GM04503 (cell line): ENCODE measurements at regions not wholly inside any gene's neighbourhood (a gene's known extent, or its start where the extent isn't known, plus 50 kb on each side); places are given as distances from the start of the nearest gene placed in this dataset.
A peak's percentile ranks its signal among the peaks of the same experiment; 100 is the strongest.
"Not testable (repeated sequence)": the region's sequence is repeated elsewhere in the genome, so short reads cannot be mapped to it uniquely, and the experiment has no call there.

Experiments used
- DNase-seq: peaks from one replicate; pipeline ENCODE4 v3.0.0-alpha.2; 2012; ENCODE audit warnings: low read depth

DNA sequence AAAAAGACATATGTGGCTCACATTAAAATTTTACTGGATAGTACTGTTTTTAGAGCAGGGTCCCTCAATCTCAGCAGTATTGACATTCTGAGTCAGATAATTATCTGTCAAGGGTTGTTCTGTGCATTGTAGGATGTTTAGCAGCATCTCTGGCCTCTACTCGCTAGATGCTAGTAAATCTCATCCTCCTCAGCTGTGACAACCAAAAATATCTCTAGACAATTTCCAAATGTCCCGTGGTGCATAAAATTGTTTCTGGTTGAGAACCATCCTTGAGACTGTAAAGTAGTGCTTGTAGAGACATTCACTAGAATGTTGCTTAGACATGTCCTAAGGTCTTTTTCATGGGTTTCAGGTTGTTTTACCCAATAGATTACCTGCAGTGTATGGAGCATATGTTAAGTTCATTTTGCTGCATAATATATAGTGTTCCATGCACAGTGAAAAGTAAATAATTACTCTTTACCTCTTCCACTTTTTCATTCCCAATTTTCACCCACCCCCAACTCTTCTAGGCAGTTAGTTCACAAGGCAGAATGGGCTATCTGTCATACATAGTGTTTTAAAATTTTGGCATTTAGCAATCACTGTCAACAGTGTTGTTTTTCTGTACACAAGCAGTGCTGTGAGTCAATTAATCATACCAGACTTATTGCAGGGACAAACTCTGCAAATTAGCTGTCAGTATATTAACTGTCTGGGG, 200.2 kb upstream of the SLC38A2 start:
- no peak for DNase-seq

DNA sequence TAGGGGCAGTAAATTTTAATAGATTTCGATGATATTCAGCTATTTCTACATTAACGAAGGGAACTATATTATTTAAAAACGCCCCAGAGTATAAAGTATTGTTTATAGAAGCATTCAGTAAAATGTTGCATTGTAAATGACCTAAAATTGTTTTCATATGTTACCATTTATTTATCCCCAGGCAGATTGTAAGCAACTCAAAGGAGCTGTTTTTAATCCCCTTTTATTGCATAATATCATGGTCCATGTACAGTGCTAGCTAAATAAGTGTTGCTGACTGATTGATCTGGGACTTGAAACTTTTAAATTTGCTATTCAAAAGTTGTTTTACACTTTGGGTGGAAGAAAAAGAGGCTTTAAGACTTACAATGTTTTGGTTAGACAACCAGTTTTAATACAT, 199.0 kb upstream of the SLC38A2 start:
- no peak for DNase-seq

DNA sequence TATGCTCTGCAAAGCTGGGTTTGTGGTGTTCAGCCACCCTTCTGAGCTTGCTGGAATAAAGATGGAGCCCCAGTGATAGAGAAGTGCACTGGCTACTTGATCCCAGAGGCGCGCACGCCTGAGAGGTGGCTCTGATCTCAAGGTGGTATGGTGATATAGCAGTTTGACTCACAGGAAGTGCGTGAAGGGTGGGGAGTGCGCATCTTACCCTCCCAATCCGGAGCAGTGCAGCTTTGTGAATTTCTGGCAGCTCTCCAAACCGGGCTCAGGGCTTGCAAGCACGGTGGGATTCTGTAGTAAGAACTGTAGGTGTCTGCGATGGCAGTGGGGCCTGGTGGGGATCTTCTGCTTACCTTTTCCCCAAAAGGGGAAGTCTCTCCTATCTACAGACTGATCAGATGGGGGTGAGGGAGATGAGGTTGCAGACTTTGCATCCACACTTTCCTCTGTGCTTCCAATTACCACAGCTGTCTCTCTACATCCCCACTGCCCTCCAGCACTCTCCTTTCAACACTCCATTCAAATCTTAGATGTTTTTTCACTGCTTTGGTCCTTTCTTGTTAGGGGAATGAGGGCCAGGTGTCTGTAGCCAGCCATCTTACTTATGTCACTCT, 197.4 kb upstream of the SLC38A2 start:
- no peak for DNase-seq

DNA sequence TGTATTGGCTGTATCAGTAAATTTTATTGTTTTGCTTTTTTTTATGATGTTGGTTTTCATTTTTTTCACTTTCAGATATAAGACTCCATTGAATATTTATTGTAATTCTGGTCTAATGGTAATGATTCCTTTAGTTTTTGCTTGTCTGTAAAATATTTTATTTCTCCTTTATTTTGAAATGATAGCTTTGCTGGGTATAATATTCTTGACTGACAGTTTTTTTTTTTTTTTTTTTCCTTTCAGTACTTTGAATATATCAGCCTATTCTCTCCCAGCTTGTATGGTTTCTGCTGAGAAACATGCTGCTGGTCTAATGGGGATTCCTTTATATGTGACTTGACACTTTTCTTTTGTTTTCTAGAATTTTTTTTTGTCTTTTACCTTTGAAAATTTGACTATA, 195.1 kb upstream of the SLC38A2 start:
- DNase-seq = no peak

DNA sequence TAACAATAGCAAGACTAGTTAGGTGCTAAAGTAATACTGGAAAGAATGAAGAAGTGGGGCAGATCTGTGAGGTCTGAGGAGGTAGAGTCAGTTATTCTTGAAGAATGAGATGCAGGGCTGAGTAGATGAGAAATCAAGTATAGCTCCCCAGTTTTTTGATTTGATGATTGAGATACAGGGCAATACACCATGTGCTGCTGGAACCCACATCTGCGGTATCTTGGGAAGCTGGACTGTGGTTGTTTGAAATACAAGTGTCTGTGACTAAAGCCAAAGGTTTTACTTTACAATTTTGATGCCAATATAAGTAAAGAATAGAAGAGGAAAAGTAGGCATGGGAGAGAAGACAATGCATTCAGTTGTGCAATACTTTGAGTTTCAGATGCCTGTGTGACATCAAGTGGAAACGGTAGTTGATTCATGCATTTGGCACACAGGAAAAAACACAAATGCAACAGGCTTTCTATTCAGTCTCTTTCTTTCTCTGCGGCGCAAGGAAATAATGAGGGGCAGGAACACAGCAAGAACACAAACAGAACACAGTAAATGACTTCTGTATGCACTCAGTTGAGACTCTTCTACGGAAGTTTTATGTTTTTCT, 190.2 kb upstream of the SLC38A2 start:
- DNase-seq = no peak

DNA sequence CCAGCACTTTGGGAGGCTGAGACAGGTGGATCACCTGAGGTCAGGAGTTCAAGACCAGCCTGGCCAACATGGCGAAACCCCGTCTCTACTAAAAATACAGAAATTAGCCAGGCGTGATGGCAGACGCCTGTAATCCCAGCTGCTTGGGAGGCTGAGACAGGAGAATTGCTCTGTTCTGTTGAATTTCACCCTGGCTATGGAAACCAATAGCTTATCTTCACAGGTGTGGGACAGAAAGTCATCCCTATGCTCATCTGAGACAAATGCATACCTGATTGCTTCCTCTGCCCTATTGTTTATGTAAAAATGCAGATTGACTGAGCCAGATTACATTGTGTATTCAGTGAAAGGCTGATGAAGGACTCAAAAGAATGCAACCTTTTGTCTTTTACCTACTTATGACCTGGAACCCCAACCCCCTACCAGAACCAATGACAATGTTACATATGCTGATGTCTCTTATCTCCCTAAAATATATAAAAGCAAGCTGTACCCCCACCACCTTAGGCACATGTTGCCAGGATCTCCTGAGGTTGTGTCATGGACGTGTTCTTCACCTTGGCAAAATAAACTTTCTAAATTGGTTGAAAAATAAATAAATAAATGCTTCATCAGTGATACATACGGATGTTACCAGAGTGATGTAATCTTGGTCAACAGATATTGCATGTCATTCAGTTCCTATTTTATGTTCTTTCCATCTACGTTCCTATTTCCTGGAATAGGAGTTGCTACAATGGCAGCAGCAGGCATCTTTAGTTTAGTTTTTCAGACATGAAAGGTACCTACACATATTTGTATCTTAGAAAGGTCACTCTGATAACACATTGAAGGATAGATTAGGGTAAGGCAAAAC, 189.4 kb upstream of the SLC38A2 start:
- DNase-seq = not testable (repeated sequence)

DNA sequence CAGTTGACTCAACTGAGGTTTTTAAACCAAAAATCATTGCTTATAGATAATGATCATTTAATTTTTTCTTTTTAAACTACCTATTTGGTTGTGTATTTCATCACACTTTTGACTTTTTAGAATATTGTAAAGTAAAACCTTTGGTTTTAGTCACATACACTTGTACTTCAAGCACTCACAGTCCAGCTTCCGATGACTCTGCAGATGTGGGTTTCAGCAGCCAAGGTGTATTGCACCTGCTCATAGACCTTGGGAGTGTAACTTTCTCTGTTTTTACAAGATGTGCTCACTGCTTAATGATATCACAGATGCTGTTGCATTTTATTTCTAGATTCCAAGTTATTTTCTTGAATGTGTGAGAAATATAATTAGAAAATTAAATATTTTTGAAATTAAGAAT, 188.3 kb upstream of the SLC38A2 start:
- no peak for DNase-seq

DNA sequence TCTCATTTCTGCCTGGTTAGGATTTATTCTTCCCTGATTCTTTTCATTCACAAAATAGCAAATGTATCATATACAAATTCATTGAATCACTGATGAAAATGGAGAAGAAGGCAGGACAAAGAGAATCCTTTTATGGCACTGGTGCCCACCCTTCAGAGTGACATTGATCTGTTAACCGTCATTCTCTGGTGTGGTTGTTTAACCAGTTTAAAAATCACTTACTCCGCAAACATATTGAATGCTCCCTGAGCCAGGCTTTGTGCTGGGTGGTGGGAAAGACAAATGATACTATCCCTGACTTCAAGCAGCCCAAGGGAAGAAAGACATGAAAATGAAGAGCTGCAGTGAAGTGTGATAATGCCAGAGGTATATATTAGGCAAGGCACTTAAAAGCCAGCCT, 187.5 kb upstream of the SLC38A2 start:
- DNase-seq = no peak

DNA sequence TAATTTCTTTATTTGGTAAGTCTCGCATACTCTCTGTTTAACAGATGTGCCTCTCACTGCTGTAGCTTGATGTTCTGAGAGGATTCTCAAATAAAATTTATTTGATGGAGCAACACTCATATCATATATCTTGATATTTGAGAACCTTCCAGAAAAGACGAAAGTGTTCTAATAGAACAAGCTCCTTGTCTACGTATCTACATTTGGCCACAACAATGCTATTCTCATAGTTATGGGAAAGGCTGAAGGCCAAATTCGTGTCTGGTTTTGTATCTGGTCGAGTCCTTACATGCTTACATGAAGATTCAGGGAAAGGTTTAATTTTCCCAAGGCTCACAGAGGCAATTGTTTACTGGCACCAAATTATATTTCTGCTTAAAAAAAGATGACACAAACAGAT, 186.7 kb upstream of the SLC38A2 start:
- no peak for DNase-seq

DNA sequence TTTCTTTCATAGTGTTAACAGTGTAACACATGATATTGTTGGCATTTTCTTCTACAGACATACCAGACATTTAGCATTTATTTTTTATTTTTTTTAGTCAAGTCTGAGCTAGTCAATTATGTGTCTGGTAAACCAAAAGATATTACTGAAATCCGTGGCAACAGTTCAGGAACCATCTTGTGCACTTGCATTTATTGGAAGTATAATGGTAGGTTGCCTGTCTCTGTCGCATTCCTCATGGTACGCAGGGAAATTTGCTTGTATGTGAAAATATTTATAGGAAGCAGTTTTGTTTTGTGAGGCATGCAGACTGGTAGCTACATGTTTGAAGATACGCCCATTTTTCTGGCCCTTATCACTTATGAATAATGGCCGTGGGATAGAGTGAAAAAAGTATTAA, 186.1 kb upstream of the SLC38A2 start:
- DNase-seq = no peak

DNA sequence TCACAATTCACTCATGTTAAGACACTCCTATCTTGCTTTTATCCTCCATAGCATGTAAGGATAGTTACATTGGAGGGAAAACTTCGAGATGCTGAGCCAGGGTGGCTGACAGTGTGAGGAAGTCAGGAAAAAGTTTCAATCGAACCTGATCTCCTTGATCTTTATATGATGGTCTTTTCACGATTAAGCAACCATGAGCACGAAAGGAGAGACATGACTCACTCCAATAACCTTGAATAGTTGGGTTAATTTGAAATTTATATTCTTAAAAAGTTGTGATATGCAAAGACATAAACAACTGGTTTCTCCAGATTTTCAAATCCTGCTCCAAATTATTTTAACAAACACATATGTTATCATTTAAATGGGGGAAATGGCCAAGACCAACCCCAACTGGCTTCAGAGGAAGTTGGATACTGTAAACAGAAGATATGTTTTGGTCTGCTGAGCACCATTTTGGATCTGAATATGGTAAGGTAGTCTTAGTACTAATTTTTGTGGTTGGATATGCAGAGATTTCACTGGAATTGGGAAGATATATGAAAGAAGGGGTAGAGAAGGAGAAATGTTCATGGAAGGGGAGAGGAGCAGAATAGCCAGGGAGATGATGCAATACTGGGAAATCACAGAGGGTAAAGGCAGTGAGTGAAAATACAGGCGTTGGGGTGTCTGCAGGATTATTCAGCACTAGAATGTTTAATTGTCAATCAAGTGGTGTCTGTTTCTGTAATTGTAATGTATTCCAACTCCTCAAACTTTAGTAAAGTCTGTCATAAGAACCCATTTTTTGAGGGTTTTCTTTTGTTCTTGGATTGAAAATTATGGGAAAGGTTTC, 185.2 kb upstream of the SLC38A2 start:
- DNase-seq = no peak

DNA sequence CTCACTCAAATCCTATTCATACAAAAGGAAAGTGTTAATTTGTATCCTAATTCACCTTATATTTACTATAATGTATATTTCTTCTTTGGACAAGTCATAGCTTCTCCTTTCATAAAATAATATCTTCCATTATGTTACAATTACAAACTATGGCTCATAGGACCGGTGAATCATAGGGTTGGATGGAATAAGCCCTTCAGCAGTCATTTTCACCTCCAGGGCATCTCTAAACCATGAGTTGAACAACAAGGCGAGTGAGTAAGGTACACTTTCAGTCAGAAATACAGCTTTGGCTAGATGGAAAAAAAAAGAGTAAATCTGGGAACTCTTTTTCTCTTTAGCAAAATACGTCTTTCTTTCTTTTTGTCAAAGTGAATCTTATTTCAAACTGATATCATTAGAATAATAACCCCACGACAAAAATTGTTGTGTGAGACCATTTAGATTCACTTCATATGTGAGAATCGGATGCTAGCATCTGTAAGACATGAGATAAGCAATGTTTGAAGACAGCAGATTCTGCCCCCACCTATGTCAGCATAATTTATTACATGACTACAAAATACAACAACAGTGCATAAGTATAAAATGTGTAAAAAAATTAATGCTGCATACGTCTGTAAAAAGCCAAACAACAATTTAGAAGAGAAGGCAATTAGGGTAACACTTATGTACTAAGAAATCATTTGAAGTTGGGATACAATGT, 184.4 kb upstream of the SLC38A2 start:
- DNase-seq = no peak

DNA sequence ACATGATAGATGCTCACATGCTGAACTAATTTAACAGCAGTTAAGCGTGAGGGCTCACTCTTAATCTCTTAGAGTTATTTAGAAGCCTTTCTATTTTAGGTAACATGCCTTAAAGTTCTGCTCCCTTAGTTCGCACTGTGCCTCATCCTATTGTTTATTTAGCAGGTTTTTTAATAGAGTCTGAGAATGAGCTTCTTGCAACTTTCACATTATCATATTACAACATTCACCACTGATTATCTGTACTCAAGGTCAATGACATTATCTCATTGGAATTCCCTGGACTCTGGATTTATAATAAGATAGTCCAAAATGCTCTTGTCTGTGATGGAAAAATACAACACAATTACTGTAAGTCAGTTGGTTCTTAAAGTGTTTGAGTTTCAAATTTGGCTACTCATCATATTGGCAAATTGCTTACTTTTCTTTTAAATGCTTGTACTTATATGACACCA, 183.6 kb upstream of the SLC38A2 start:
- peak; percentile 98 for DNase-seq

DNA sequence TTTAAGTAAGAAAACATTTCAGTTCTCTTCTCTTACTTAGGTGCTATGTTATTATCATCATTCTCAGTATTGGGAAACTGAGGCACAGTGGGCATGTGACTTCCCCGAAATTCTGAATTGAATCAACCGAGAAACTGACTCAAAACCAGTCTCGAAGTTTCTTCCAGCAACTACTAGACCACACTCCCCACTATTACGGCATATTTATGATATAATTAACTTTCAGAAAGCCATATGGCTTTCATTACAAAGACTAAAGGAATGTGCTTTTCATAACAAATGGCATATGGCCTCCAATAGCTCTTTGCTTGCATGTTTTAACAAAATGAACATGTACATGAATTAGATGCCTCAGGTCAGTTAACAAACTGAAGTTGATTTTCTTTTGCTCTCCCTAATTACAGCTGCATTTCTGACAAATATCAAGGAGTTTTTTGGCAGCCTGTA, 182.9 kb upstream of the SLC38A2 start:
- DNase-seq = peak; percentile 82

DNA sequence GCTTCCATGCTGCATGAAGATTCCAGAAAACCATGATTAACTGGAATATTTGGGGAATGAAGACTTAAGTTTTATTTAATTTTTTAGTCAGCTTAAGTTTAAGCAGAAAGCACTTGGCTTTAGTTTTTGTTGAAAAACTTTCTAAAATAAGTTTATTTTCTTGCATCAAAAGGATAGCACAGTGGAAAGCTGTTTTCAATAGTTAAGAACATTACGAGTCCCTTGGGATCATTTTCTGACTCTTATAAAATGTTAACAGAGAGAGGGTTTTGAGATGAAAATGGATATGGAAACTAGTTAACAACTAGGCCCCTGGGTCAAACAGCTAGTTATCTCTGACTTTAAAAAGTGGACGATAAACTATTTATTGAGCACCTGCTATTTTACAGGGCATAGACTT, 181.9 kb upstream of the SLC38A2 start:
- DNase-seq = no peak

DNA sequence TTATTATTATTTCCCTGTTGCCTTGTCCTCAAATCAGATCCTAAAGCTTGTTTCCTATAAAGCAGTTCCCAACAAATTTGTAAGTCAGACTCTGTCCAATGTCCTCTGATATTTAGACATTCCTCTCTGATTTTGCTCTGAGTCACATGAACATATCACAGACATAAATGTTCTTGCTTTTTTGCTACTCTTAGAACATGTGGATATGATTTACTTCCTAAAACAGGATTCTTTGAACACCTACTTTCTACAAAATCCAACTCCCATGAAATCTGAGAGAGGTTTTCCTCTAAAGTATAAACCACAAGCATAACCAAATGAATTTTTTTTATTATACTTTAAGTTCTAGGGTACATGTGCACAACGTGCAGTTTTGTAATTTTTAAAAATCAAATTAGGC, 181.3 kb upstream of the SLC38A2 start:
- DNase-seq = no peak

DNA sequence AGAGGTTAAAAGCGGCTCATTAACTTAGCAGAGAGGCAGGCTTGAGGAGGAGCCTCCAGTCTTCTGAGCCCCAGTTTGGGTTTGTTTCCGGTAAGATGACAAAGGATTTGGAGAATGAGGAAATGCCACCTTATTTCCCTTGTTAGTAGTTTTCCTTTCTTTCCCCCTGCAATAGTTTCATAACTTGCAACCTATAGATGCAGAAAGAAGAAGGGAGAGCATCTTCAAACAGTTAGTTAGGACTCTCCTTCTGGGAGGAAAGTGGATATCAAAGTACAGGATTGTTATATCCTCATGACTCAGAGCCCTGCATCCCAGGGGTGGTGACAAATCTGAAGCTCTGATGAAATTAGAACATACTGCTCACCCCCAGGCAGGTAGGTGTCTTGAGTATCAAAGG, 180.7 kb upstream of the SLC38A2 start:
- no peak for DNase-seq

DNA sequence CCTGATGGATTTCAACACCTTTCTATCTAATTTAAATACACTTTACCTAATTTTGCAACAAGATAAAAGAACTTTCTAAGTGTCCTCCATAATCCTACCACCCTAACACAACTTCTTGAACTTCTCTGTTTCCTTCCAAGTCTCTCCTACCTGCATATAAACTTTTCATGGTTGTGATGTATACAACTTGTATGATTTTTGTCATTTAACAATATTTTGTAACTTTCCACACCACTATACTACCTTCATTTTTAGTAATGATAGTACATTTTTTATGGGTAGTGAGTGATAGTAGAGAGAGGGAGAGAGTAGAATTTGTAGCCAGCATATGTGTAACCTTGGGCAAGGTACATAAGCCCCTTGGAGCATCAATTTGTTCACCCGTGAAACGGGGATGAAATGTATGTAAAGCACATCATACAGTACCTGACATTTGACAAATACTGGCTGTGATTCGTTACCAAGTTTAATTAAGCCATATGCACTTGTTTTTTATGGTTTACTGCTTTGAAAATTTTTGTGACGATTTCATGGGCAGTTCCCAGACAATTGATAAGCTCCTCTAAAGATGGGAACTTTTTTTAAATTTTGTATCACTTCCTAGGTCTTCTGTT, 177.8 kb upstream of the SLC38A2 start:
- no peak for DNase-seq

DNA sequence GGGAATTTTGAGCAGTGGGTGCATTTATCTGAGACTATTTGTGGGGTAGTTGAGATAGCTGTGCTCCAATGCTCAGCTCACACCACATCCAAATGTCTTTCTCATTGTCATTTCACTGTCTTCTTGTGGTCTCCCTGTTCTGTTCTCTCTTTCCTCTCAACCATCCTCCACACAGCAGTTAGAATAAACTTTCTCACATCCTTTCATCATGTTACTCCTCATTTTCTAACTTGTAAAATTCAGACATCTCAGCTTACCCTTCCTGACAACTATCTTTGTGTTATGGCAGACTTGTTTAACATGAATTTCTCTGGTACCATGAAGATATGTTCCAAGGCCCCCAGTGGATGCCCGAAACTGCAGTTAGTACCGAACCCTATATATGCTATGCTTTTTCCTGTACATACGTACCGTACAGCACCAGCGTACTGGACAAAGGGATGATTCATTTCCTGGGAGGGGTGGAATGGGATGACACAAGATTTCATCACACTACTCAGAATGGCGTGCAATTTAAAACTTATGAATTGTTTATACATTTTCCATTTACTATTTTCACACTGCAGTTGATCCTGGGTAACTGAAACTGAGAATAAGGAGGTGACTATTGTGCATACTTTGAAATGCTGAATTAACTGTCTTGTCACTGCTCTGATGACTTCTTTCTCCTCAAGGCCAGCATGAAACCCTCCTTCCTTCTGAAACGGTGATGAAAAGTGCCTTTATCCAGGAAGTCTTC, 177.1 kb upstream of the SLC38A2 start:
- no peak for DNase-seq

DNA sequence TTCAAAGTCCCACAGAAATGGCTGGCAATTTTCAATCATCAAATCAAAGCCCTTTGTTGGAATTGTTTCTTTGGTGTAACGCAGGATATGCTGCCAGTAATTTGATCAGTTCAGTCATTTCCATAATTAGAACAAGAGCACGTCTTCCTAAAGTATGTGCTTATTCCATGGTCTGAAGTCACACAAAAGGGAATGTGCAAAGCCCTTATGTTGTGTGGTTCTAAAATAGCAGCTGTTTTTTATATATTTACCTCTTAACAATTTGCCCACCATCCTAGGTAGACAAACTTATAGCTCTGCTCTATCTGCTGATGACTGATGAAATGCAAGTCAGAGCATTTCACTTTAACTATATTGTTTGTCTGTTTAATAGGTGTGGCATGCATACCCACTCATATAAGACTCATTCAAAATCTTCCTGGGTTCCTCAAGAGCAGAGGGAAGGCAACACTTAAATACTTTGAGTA, 176.1 kb upstream of the SLC38A2 start:
- no peak for DNase-seq
